Endometrial microvascular endothelial cells (primary cell): ENCODE measurements at regions not wholly inside any gene's neighbourhood (a gene's known extent, or its start where the extent isn't known, plus 50 kb on each side); places are given as distances from the start of the nearest gene placed in this dataset.

Experiments used
- in situ Hi-C: cut with HindIII; loops from 2 replicates; pipeline ENCODE4 v1.10.0; 2017; ENCODE audit warnings: low sequenced_read_pairs, low pct_unique_long_range_greater_than_20kb; ENCODE audit errors: inconsistent ontology term

DNA sequence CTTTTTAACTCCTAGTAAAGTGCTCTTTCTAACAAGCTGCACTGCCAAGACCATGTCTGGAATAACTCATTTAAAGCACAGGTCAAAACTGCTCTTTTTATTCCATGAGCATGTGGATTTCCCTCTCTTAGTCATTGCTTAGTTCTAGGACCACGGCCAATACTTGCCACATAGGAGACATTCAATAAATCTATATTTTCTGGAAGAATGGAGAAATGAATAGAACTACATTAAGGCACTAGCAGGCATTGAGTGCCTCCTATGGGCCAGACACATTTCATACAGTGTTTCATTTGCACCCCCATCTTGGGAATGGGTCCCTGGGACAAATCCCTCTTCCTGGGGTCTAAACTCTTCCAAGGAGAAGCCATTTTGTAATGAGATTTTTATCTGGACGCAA, 552.8 kb upstream of the CITED2 start:
- in situ Hi-C loops = no loop called here

DNA sequence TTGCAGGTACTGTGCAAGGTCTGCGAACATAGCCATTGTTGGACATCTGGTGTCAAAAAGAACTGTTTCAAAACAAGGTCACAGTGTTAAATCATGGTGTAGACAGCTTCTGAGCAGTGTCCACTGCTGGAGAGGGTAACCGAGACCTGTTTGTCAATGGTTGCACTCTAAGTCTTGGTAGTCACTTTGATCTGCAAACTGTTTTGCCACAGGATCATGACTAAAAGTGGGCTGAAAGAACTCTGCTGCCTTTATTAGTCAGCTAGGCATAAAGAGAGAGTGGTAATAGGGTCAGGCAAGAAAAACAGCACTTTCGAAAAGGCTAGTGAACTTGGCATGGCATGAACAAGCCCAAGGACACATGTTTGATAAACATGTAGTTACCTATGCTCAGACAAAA, 552.3 kb upstream of the CITED2 start:
- in situ Hi-C loops = no loop called here

DNA sequence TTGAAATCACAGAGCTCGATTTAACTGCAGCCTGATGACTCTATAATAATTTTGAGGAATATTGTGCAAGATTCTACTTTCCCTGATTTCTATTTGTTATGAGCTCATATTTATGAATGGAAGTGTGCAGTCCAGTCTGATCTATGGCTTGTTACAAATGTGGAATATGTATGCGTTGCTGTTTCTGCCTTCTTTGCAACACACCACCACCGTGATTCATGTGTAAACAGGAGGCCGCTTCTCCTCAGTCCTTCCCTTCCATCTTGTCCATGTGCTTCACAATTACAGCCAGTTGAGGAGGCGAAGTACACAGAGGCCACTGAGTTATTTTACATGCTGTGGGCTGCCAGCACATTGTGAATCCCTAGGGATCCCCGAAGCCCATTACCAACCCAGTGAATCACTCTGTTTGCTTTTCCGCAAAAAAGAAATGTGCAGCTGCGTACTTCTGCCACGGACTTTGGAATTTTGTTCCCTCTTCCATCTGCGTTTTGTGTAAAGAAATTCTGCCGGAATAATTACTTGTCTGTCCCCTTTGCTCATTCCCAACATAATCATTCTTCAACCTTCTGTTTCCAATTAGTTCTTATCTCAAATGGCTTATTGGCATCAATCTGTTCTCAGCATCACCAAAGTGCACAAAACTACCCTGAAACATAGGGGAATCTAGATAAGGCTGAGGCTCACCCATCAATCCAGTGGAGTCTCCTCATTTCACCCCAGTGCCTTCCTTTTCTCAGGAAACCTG, 551.6 kb upstream of the CITED2 start:
- in situ Hi-C loops = no loop called here

DNA sequence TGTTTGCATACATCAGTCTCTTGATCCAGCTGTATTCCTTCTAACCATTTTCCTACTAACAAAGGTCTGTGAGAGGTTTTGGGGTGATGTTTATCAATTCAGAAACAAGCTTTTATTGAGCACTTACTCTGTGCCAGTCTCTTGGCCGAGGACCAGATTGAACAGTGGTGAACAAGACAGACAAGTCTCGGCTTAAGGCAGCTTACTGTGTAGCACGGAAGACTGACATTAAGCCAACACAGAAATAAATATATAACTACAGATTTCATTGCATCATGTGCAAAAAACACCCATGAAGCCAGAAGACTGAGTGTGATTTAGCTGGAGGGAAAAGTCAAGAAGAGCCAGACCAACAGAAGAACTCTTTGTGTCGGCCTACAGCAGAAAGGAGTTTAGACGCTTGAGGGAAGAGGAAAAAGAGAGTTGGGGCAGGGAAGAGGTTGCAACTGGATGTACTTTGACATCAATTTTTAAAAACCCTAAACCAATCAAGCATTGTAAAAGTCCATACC, 549.6 kb upstream of the CITED2 start:
- in situ Hi-C loops = no loop called here

DNA sequence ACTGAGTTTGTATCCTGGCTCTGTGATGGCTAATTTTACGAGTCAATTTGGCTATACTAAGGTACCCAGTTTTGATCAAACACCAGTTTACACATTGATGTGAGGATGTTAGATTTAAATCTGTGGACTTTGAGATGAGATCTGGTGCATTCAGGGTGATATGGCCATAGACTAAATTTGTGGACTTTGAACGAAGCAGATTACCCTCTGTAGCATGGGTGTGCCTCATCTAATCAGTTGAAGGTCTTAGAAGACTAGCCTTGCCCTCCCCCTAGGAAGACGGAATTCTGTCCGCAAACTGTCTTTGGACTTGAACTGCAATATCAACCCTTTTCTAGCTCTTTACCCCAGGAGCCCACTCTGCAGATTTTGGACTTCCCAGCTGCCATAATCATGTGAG, 547.8 kb upstream of the CITED2 start:
- in situ Hi-C loops = no loop called here

DNA sequence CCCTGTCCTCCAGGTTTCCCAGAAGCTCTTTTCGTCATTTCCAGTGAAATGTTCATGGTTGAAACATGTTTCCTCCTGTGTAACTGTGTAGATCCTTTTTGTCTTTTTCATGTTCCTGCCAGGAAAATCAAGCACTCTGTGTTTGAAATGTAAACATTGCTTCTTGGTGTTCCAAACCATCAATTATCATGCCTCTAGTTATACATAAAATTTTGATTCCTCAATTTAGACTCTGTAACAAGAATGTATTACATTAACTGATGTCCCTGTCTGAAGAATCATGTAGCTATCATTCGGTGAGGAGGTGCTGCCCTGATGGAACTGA, 546.3 kb upstream of the CITED2 start:
- in situ Hi-C loops = no loop called here

DNA sequence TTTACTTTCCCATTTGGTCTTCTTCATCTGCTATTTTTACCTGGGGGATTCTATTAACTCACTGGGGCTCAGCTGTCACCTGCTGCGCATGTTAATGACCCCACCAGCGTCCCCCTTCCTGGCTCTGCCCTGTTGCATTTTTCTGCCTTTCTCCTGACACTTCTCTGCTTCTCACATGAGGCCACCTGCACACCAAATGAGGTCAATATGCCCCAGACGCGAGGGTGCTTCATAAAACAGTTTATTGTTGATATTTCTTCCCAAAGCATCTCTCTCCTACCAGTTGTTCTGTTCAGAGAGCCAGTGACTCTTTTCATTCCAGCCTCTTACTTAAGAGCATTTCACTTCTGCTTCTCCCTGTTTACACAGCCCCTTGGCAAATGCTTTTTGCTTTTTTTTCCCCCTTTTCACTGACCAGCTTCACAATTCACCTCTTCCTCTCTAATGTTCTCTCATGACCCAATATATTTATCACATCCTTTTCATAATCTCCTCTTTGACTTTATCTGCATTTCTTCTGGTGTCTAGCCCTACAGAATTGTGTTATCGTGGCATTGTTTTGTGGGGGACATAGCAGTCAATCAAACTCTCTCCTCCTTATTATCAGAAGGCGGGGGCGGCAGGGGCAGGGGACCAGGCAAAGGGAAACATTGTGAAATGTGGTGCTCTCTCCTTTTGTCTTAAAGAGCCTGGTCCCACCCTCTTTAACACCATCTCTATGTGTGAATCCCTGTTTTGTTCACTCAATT, 545.8 kb upstream of the CITED2 start:
- in situ Hi-C loops = no loop called here

DNA sequence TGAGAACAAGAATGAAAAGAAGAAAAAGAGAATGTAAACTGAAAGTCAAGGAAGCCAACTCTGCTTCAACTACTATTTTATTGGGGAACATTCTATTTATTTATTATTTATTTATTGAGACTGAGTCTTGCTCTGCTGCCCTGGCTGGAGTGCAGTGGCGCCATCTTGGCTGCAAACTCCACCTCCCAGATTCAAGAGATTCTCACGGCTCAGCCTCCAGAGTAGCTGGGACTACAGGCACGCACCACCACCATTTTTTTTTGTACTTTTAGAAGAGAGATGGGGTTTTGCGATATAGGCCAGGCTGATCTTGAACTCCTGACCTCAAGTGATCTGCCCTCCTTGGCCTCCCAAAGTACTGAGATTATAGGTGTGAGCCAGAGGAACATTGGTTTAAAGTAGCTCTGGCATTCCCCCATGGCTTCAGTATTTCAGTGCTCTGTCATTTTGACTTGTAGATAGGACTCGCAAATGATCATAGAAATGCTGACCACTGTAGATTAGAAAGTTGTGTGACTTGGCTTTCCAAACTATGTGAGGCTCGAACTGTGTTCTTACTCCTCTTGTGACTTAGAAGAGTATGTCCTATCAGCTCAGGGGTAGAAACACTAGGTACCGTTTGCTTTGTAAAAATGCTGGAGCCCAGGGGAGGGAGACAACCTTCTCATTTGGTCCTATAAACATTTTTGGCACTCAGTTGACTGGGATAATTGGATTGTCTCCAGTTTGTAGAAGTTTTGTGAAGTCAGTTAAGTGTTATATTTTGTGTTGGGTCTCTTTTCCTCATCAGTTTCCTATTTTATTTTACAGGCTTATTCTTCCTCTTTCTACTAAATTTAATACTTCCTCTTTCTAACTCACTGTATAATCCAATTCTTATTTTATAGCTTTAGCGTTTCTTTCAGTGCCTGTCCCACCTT, 544.9 kb upstream of the CITED2 start:
- in situ Hi-C loops = no loop called here

DNA sequence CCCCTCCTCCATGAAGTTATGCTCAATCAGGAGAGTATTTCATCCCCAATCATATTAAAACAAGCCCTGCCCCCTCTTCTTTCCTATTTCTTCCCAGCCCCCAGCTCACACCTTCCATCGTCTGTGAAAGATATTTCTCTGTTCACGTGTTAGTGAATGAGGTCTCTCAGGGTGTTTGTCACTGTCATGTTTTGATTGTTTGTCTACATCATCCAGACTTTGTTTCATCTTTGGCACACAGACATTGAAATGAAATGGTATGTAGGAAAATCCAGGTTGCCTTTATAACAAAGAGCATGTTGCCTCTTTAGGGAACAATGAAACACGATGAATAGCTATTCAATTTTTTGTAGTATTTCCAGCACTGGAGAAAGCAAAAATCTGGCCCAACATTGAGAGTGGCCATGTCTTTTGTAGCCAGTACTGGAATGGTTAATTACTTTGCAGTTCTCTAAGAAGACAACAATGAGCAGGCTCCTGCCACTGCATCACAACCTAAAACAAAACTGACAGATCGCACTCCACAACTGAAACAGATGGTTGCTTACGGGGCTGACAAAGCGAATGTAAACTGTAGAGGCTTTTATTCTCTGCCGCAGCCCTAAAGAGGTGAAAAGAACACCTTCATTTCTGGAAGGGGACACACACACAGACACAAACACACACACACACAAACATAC, 543.6 kb upstream of the CITED2 start:
- in situ Hi-C loops = no loop called here

DNA sequence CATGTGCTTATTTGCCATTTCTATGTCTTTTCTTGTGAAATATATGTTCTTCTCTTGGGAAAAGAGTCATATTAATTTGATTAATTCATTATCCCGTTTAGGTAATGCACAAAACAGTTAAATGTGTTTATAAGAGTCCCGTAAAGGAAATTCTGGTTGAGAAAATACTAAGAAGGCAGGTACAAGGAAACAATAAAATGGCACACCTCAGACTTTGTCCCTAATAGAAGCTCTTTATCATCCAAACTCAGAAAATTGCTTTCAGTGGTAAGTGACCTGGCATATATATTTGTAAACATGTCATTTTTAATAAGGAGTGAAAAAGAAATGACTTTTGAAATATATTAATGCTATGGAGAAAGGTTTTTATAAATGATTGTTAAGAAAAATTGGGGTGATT, 540.5 kb upstream of the CITED2 start:
- in situ Hi-C loops = no loop called here

DNA sequence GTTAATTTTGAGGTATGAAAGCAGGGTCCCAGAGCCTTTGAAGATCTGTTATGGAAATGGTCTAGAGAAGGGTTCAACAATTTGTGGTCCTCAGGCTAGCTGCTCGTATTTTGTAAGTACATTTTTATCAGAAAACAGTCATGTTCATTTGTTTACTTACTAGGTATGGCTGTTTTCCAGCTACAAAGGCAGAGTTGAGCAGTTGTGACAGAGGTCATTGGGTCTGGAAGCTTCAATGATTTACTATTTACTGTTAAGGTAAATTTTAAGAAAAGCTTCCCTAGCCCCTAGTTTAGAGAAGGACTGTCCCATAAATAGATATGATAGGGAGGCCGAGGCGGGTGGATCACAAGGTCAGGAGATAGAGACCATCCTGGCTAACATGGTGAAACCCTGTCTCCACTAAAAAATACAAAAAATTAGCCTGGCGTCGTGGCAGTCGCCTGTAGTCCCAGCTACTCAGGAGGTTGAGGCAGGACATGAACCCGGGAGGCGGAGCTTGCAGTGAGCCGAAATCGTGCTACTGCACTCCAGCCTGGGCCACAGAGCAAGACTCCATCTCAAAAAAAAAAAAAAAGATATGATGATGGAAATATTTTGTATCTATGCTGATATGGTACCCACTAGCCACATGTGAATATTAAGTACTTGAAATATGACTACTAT, 538.4 kb upstream of the CITED2 start:
- in situ Hi-C loops = no loop called here

DNA sequence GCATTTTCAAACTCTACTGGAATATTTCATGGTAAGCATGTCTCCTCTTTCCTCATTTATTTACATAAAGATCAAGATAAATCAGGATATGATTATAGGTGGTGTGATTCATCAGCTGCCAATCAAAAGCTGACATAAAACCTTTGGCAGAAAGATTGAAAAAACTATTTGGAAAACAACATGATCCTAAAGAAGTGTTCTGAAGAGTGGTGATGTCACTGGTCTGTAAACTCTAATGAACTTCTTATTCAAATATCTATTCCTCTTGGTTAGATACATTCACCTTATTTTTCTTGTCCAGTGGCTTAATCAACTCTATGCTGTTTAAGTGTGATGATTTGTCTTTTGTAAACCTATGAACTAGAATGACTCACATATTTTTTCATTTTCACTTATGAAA, 535.5 kb upstream of the CITED2 start:
- in situ Hi-C loops = no loop called here

DNA sequence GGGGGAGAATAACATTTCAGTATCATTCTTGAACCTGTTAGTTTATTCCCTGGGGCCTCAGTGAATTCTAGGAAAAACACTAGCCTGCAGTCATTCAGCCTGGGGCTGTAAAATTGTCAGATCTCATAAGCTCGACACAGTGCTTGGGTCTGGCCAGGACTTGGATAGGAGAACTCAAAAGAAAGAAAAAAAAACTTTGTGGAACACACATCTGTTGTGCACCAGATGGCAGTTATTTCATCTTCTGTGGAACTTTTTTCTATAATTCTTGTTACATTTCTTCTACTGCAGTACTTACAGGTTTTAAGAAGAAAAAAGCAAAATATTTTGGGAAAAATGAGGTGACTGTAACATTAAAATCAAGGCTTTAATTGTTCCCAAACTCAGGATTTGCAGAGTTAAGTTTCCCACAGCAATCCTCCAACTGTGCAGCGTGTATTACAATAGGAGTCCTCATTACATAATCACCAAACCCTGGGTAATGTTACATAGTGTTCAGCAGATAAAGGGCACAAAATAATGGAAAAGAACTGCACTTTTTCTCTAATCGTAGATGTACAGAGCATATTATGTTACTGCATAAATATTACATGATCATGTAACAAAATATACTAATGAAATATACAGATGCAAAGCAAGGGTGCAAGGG, 531.1 kb upstream of the CITED2 start:
- in situ Hi-C loops = no loop called here

DNA sequence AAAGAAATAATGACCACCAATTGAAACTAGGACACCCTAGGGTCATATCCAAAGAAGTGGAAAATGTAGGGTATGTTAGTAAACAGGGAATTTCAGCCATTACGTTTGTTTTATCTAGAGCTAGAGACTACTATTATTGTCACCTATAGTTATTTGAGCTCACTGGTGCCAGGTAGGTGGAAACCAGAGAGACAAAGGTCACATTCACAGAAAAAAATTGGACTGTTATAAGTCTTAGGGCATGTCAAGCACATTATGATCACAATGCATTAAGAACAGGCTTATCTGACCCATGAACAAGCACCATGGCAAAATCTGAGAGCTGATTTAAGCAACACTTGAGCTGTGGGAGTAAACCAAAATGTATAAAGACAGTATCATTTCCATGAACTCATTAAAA, 530.1 kb upstream of the CITED2 start:
- in situ Hi-C loops = no loop called here

DNA sequence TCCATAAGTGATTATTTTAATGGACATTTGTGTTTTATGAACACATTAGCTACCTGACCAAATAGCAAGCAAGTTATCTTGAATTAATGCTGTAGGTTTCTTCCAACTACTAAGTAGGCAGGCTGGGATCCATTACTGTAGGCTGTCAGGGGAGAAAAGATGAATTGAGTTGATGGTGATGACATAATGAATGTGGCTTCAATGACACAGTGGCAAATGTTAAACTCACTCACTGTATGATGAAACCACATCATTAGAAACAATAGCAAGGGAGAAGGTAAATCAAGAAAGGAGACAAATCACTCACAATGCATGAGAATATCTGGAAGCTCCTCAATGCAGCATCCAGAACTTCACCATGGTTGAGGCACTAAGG, 529.7 kb upstream of the CITED2 start:
- in situ Hi-C loops = no loop called here

DNA sequence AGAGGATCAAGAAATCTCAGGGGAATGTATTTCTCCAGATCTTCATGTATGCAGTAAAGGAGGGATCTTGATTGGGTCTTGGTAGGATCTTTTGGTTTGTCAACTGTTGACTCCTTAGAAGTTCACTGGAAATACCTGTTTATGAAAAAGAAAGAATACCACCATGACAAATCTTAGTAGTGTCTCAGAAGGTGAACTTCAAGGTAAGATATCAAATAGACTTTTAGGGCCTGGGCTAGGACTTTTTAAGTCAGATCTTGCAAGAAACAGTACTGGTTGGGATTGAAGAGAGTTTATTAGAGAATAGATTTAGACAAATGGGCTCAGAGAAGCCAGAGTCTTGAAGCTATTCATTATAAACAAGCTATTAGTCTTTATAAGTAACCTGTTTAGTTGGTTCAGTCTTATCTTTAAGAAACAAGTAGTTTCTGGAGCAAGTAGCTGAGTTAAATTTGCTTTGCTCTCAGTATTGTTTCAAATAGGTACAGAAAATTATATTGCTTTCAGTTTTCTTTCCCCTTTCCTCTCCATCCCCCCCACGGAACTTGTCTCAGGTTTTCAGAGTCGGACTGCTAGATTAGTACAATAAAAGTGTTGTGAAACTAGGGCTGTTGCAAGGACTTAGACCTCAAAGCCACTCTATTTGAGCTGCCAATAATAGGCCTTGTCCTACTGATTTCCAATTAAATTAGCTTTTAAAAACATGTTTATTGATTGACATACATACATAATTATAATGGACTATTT, 529.1 kb upstream of the CITED2 start:
- in situ Hi-C loops = no loop called here

DNA sequence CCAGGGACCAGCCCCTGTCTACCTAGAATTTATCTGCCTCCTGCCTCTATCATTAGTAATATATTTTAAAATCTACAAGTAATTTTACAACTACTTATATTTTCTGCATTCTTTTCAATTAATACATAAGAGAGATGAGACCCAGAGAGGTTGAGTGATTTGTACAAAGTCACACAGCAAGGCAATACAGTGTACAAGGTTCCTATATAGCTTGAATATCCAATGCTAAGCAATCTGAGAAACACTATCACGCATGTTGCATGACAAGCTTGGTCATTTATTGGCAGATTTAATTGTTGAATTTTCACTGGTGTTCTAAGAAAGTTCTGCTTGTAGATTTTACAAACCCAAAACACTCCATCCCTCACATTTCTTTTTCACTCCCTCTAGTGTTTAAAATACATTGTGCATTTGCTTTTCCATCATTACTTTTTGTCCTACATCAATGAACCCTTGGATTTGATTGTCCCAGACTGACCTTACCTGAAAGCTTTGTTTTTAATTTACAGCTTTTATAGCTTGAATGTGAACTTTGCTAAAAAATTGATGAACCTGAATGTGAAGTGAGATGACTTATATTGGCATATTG, 520.9 kb upstream of the CITED2 start:
- in situ Hi-C loops = no loop called here
